Ovary (tissue), 7 donors: ENCODE measurements at regions not wholly inside any gene's neighbourhood (a gene's known extent, or its start where the extent isn't known, plus 50 kb on each side); places are given as distances from the start of the nearest gene placed in this dataset.

Source experiments
- DNase-seq, 5 donors: peaks; one replicate each; pipeline ENCODE4 v3.0.0-alpha.2; 2019 to 2020
- H3K27ac ChIP-seq, 2 donors: fragments of 200-600 bp; one replicate each; pipeline versions ENCODE4 v1.5.1 to v1.8.0; 2019 to 2022
- H3K27me3 ChIP-seq: fragments of 200-600 bp; one replicate; pipeline ENCODE4 v1.8.0; 2022
- H3K36me3 ChIP-seq: fragments of 200-600 bp; sonication (generic); one replicate; pipeline ENCODE4 v1.5.1; 2019
- H3K4me1 ChIP-seq: one replicate; pipeline ENCODE4 v1.8.1; 2013; ENCODE audit warnings: mild to moderate bottlenecking, moderate library complexity; ENCODE audit not compliant: insufficient read depth
- H3K4me3 ChIP-seq: fragments of 200-600 bp; sonication (generic); one replicate; pipeline ENCODE4 v1.5.1; 2017
- H3K9me3 ChIP-seq, 2 donors: fragments of 200-600 bp in 1 of 2; sonication (generic) in 1 of 2; one replicate each; pipeline versions ENCODE4 v1.5.1 to v1.8.1; 2013 to 2019; ENCODE audit warnings: mild to moderate bottlenecking in 1 of 2, moderate library complexity in 1 of 2
- CTCF ChIP-seq, 3 donors: fragments of 450-650 bp in 2 of 3; fragments of 200-600 bp in 1 of 3; IDR thresholded peaks; one replicate each; pipeline versions ENCODE4 v1.5.1 to v1.8.0; 2016 to 2022; ENCODE audit warnings: antibody characterized with exemption in 3 of 3, mild to moderate bottlenecking in 1 of 3
- EP300 ChIP-seq: sonication (generic); formaldehyde crosslinking; IDR thresholded peaks from one replicate; pipeline ENCODE4 v1.6.1; 2017; ENCODE audit warnings: antibody characterized with exemption
- POLR2A ChIP-seq: fragments of 450-650 bp; IDR thresholded peaks from one replicate; pipeline ENCODE4 v1.6.1; 2017; ENCODE audit warnings: antibody characterized with exemption, mild to moderate bottlenecking, moderate library complexity
- WGBS, 3 donors: extraction: QIAGEN DNeasy Blood & Tissue Kit in 1 of 3; methylation state at CpG; one replicate each; pipeline versions ENCODE4 v1.1.5 to v1.1.7; 2013 to 2017; 5-methylcytosine and 5-hydroxymethylcytosine counted together
- intact Hi-C, 4 donors: fragments of 100-400 bp; cut with DNase I; formaldehyde crosslinking; loops; one replicate each; pipeline versions ENCODE4 v1.11.0 to v1.15.1; 2022 to 2023
- donor health status: DM: no; HTN: no; CAD: no; lungs with moderate emphysema.
- donor health status: DM: no; HTN: no; CAD: no.
- donor health status: Bipolar disorder and iron deficiency.
- donor health status: DM: no; HTN: no; CAD: no.
- donor health status: DM: yes; HTN: yes; CAD: no.

GRCh38 chr1:38670544-38671122 is 188.9 kb downstream of the RRAGC start:
- H3K27ac ChIP-seq: no peak overlapping the region
- no peak for TF ChIP-seq POLR2A
- TF ChIP-seq EP300: no peak
- TF ChIP-seq CTCF (IDR thresholded peaks at IDR 0.05): no peak
- no peaks in the 10 kb centered on the region for H3K36me3 ChIP-seq
- H3K9me3 ChIP-seq: no peaks in the 10 kb centered on the region
- no peaks in the 10 kb centered on the region for H3K4me1 ChIP-seq
- H3K27me3 ChIP-seq: no peaks in the 10 kb centered on the region
- H3K4me3 ChIP-seq: no peak overlapping the region
- 73 to 84% (median 83%) methylated on average over 4 of the region's 4 CpGs for WGBS, 3 donors
- intact Hi-C loops: no loop called here
- no peak for DNase-seq

DNA sequence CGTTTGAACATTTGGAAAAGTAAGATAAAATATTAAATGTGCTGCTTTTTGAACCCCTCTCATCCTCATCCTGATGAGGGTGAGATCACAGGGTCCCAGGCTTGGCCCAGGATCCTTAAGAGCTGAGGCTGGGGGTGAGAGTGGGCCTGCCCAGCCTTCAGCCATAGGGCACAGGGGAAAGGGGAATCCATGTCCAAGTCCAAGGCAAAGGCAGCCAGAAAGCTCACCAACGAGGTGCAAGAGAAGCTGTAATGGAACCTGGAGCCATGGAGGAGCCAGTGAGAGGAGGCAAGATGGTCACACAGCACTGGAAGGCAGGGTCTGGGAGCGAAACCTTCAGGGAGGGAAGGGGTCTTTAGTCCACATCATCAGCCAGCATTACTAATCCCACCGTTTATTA is 191.9 kb downstream of the RRAGC start:
- Histone ChIP-seq H3K4me1 (no peaks in the 10 kb centered on the region), H3K27ac (no peak overlapping the region), H3K27me3 (no peaks in the 10 kb centered on the region), H3K36me3 (no peaks in the 10 kb centered on the region), H3K9me3 (no peaks in the 10 kb centered on the region), H3K4me3 (no peak overlapping the region)
- 52 to 66% (median 63%) methylated on average over 4 of the region's 4 CpGs for WGBS, 3 donors
- DNase-seq: no peak
- intact Hi-C loops: no loop called here
- no peak for TF ChIP-seq CTCF (IDR thresholded peaks at IDR 0.05)
- no peak for TF ChIP-seq POLR2A
- TF ChIP-seq EP300: no peak

GRCh38 chr1:38662126-38662525 is 197.4 kb downstream of the RRAGC start:
- Histone ChIP-seq H3K4me3 (no peak overlapping the region), H3K9me3 (no peaks in the 10 kb centered on the region), H3K4me1 (no peaks in the 10 kb centered on the region), H3K27me3 (no peaks in the 10 kb centered on the region), H3K27ac (no peak overlapping the region), H3K36me3 (no peaks in the 10 kb centered on the region)
- WGBS, 3 donors: 67 to 72% (median 69%) methylated on average over 7 of the region's 7 CpGs
- DNase-seq: no peak
- TF ChIP-seq POLR2A (no peak), EP300 (no peak), CTCF (IDR thresholded peaks at IDR 0.05) (no peak)
- intact Hi-C loops: no loop called here

DNA sequence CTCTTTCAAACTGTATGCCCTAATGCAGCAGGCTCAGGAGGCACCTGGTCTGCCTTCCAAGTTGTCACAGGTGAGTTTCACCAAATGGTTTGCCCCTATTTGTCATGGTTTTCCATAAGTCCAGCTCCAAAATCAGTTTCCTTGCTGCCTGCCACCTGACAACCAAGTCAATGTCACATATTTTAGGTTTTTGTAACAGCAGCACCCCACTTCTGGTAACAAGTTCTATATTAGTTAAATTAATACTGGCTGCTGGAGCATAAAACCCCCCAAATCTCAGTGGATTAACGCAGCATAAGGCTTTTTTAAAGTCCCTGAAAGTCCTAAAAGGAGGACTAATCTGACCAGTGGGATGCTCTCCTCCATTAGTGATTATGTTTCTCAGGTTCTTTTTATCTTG is 200.7 kb downstream of the RRAGC start:
- H3K4me1 ChIP-seq: no peaks in the 10 kb centered on the region
- DNase-seq: no peak
- 56 to 69% (median 66%) methylated on average over 1 of the region's 1 CpG for WGBS, 3 donors
- TF ChIP-seq CTCF (IDR thresholded peaks at IDR 0.05) (no peak), POLR2A (no peak), EP300 (no peak)
- H3K36me3 ChIP-seq: no peaks in the 10 kb centered on the region
- intact Hi-C loops: no loop called here
- H3K27me3 ChIP-seq: no peaks in the 10 kb centered on the region
- H3K9me3 ChIP-seq: no peaks in the 10 kb centered on the region
- H3K27ac ChIP-seq: no peak overlapping the region
- no peak overlapping the region for H3K4me3 ChIP-seq
